ENCODE measurements at regions not wholly inside any gene's neighbourhood (a gene's known extent, or its start where the extent isn't known, plus 50 kb on each side); places are given as distances from the start of the nearest gene placed in this dataset.
"Not testable (repeated sequence)": the region's sequence is repeated elsewhere in the genome, so short reads cannot be mapped to it uniquely, and the experiment has no call there.

DNA sequence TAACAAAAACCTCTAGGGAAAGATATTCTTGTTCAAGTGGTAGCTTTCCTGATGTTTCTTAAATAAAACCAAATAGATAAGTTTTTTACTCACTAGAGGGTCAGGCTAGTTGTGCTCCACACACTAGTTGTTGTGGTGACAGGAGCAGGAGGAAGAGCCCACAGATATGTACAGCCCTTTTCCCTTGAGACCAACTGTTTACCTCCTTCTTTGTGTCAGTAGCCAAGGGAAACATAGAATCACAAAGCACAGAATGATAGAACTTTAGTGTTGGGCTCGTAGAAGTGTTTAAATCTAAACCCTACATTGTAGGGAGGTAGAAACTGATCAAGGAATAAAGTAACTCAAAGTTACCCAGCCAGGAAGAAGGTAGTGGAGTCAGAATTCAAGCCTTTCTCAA is 309.0 kb downstream of the CTH start:
- no peak overlapping the region for H3K9ac ChIP-seq (ENCODE audit: low read depth, low read length)
- no peaks in the 10 kb centered on the region for H3K36me3 ChIP-seq (ENCODE audit: insufficient read depth, low read depth, low read length)
- no peaks in the 10 kb centered on the region; the same call in 1 of the 2 replicates for H3K9me3 ChIP-seq (ENCODE audit: insufficient read depth, low read depth, low read length)
- H3K4me3 ChIP-seq (ENCODE audit: low read length), result no peak overlapping the region
- no peak overlapping the region for H3K27ac ChIP-seq (ENCODE audit: low read length)
- no peaks in the 10 kb centered on the region for H3K27me3 ChIP-seq (ENCODE audit: insufficient read depth, low read length)
- no peaks in the 10 kb centered on the region for H3K4me1 ChIP-seq (ENCODE audit: insufficient read depth, low read length)

GRCh38 chr1:70720521-70720920 is 309.5 kb downstream of the CTH start:
- Histone ChIP-seq H3K4me1 (ENCODE audit: insufficient read depth, low read length) (no peaks in the 10 kb centered on the region), H3K36me3 (ENCODE audit: insufficient read depth, low read depth, low read length) (no peaks in the 10 kb centered on the region), H3K27ac (ENCODE audit: low read length) (no peak overlapping the region), H3K4me3 (ENCODE audit: low read length) (no peak overlapping the region), H3K9ac (ENCODE audit: low read depth, low read length) (no peak overlapping the region), H3K9me3 (ENCODE audit: insufficient read depth, low read depth, low read length) (peaks cover 3% of the 10 kb centered on the region), H3K27me3 (ENCODE audit: insufficient read depth, low read length) (no peaks in the 10 kb centered on the region)

GRCh38 chr1:70727886-70728489 is 316.9 kb downstream of the CTH start:
- H3K4me1 ChIP-seq (ENCODE audit: insufficient read depth, low read length), result no peaks in the 10 kb centered on the region
- no peak overlapping the region for H3K9ac ChIP-seq (ENCODE audit: low read depth, low read length)
- no peak overlapping the region for H3K4me3 ChIP-seq (ENCODE audit: low read length)
- H3K9me3 ChIP-seq (ENCODE audit: insufficient read depth, low read depth, low read length), result peaks cover 8% of the 10 kb centered on the region
- H3K27me3 ChIP-seq (ENCODE audit: insufficient read depth, low read length), result no peaks in the 10 kb centered on the region
- no peaks in the 10 kb centered on the region for H3K36me3 ChIP-seq (ENCODE audit: insufficient read depth, low read depth, low read length)
- H3K27ac ChIP-seq (ENCODE audit: low read length), result no peak overlapping the region

- H3K9ac ChIP-seq (ENCODE audit: low read depth, low read length); H3K36me3 ChIP-seq (ENCODE audit: insufficient read depth, low read depth, low read length); H3K9me3 ChIP-seq (ENCODE audit: insufficient read depth, low read depth, low read length); H3K27me3 ChIP-seq (ENCODE audit: insufficient read depth, low read length); H3K4me1 ChIP-seq (ENCODE audit: insufficient read depth, low read length); H3K27ac ChIP-seq (ENCODE audit: low read length); H3K4me3 ChIP-seq (ENCODE audit: low read length): not testable (repeated sequence)
These were observed 311.1 kb downstream of the PTGER3 start for GRCh38 chr1:70736518-70736917.

- H3K4me1 ChIP-seq (ENCODE audit: insufficient read depth, low read length), result no peaks in the 10 kb centered on the region
- H3K4me3 ChIP-seq (ENCODE audit: low read length), result no peak overlapping the region
- no peak overlapping the region for H3K9ac ChIP-seq (ENCODE audit: low read depth, low read length)
- peaks cover 3% of the 10 kb centered on the region; the same call in 1 of the 2 replicates for H3K9me3 ChIP-seq (ENCODE audit: insufficient read depth, low read depth, low read length)
- H3K27me3 ChIP-seq (ENCODE audit: insufficient read depth, low read length), result no peaks in the 10 kb centered on the region
- H3K36me3 ChIP-seq (ENCODE audit: insufficient read depth, low read depth, low read length), result no peaks in the 10 kb centered on the region
- H3K27ac ChIP-seq (ENCODE audit: low read length), result no peak overlapping the region
These were observed 310.5 kb downstream of the PTGER3 start for GRCh38 chr1:70737125-70737524.

GRCh38 chr1:70738624-70739023 is 309.0 kb downstream of the PTGER3 start:
- no peaks in the 10 kb centered on the region for H3K27me3 ChIP-seq (ENCODE audit: insufficient read depth, low read length)
- H3K4me1 ChIP-seq (ENCODE audit: insufficient read depth, low read length), result no peaks in the 10 kb centered on the region
- peaks cover 3% of the 10 kb centered on the region; the same call in 1 of the 2 replicates for H3K9me3 ChIP-seq (ENCODE audit: insufficient read depth, low read depth, low read length)
- no peak overlapping the region for H3K27ac ChIP-seq (ENCODE audit: low read length)
- no peak overlapping the region for H3K4me3 ChIP-seq (ENCODE audit: low read length)
- no peaks in the 10 kb centered on the region for H3K36me3 ChIP-seq (ENCODE audit: insufficient read depth, low read depth, low read length)
- H3K9ac ChIP-seq (ENCODE audit: low read depth, low read length), result no peak overlapping the region

GRCh38 chr1:70745199-70745598 is 302.4 kb downstream of the PTGER3 start:
- Histone ChIP-seq H3K27ac (ENCODE audit: low read length) (no peak overlapping the region), H3K9me3 (ENCODE audit: insufficient read depth, low read depth, low read length) (peaks cover 18% of the 10 kb centered on the region), H3K36me3 (ENCODE audit: insufficient read depth, low read depth, low read length) (no peaks in the 10 kb centered on the region), H3K4me1 (ENCODE audit: insufficient read depth, low read length) (no peaks in the 10 kb centered on the region), H3K4me3 (ENCODE audit: low read length) (no peak overlapping the region), H3K27me3 (ENCODE audit: insufficient read depth, low read length) (no peaks in the 10 kb centered on the region), H3K9ac (ENCODE audit: low read depth, low read length) (no peak overlapping the region)

GRCh38 chr1:70746062-70746461 is 301.6 kb downstream of the PTGER3 start:
- not testable (repeated sequence) for H3K27me3 ChIP-seq (ENCODE audit: insufficient read depth, low read length); H3K27ac ChIP-seq (ENCODE audit: low read length); H3K36me3 ChIP-seq (ENCODE audit: insufficient read depth, low read depth, low read length); H3K9ac ChIP-seq (ENCODE audit: low read depth, low read length); H3K4me3 ChIP-seq (ENCODE audit: low read length); H3K4me1 ChIP-seq (ENCODE audit: insufficient read depth, low read length)
- peaks cover 18% of the 10 kb centered on the region for H3K9me3 ChIP-seq (ENCODE audit: insufficient read depth, low read depth, low read length)

DNA sequence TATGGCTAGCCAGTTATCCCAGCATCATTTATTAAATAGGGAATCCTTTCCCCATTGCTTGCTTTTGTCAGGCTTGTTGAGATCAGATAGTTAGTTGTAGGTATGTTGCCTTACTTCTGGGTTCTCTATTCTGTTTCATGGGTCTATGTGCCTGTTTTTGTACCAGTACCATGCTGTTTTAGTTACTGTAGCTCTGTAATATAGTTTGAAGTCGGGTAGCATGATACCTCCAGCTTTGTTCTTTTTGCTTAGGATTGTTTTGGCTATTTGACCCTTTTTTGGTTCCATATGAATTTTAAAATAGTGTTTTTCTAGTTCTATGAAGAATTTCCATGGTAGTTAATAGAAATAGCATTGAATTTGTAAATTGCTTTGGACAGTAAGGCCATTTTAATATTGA is 300.5 kb downstream of the PTGER3 start:
- not testable (repeated sequence) for H3K4me3 ChIP-seq (ENCODE audit: low read length); H3K27ac ChIP-seq (ENCODE audit: low read length); H3K36me3 ChIP-seq (ENCODE audit: insufficient read depth, low read depth, low read length); H3K4me1 ChIP-seq (ENCODE audit: insufficient read depth, low read length); H3K27me3 ChIP-seq (ENCODE audit: insufficient read depth, low read length); H3K9ac ChIP-seq (ENCODE audit: low read depth, low read length)
- peaks cover 15% of the 10 kb centered on the region for H3K9me3 ChIP-seq (ENCODE audit: insufficient read depth, low read depth, low read length)

- H3K27ac ChIP-seq (ENCODE audit: low read length); H3K36me3 ChIP-seq (ENCODE audit: insufficient read depth, low read depth, low read length); H3K9me3 ChIP-seq (ENCODE audit: insufficient read depth, low read depth, low read length); H3K27me3 ChIP-seq (ENCODE audit: insufficient read depth, low read length); H3K9ac ChIP-seq (ENCODE audit: low read depth, low read length); H3K4me3 ChIP-seq (ENCODE audit: low read length); H3K4me1 ChIP-seq (ENCODE audit: insufficient read depth, low read length): not testable (repeated sequence)
These were observed 295.8 kb downstream of the PTGER3 start for GRCh38 chr1:70751676-70752287.

GRCh38 chr1:70754701-70755100 is 292.9 kb downstream of the PTGER3 start:
- H3K4me1 ChIP-seq (ENCODE audit: insufficient read depth, low read length), result no peaks in the 10 kb centered on the region
- no peak overlapping the region for H3K9ac ChIP-seq (ENCODE audit: low read depth, low read length)
- no peaks in the 10 kb centered on the region for H3K9me3 ChIP-seq (ENCODE audit: insufficient read depth, low read depth, low read length)
- no peak overlapping the region for H3K4me3 ChIP-seq (ENCODE audit: low read length)
- H3K27me3 ChIP-seq (ENCODE audit: insufficient read depth, low read length), result no peaks in the 10 kb centered on the region
- no peaks in the 10 kb centered on the region for H3K36me3 ChIP-seq (ENCODE audit: insufficient read depth, low read depth, low read length)
- H3K27ac ChIP-seq (ENCODE audit: low read length), result no peak overlapping the region

GRCh38 chr1:70760154-70760553 is 287.5 kb downstream of the PTGER3 start:
- no peaks in the 10 kb centered on the region for H3K36me3 ChIP-seq (ENCODE audit: insufficient read depth, low read depth, low read length)
- no peaks in the 10 kb centered on the region for H3K4me1 ChIP-seq (ENCODE audit: insufficient read depth, low read length)
- no peaks in the 10 kb centered on the region for H3K9me3 ChIP-seq (ENCODE audit: insufficient read depth, low read depth, low read length)
- H3K27ac ChIP-seq (ENCODE audit: low read length), result no peak overlapping the region
- H3K27me3 ChIP-seq (ENCODE audit: insufficient read depth, low read length), result no peaks in the 10 kb centered on the region
- no peak overlapping the region for H3K9ac ChIP-seq (ENCODE audit: low read depth, low read length)
- H3K4me3 ChIP-seq (ENCODE audit: low read length), result no peak overlapping the region
